Fibroblast of skin of right quadriceps (primary cell): ENCODE measurements at regions not wholly inside any gene's neighbourhood (a gene's known extent, or its start where the extent isn't known, plus 50 kb on each side); places are given as distances from the start of the nearest gene placed in this dataset.

ENCODE experiments used
- DNase-seq: peaks from one replicate; pipeline ENCODE4 v3.0.0-alpha.2; 2013

- DNase-seq: no peak
These were observed 220.1 kb upstream of the C14orf180 start for GRCh38 chr14:104359301-104359968.

- DNase-seq: no peak
These were observed 219.6 kb upstream of the C14orf180 start for GRCh38 chr14:104359969-104360442.

- DNase-seq: no peak
These were observed 219.1 kb upstream of the C14orf180 start for GRCh38 chr14:104360501-104360900.

- DNase-seq: no peak
These were observed 218.4 kb upstream of the C14orf180 start for GRCh38 chr14:104361101-104361591.

- no peak for DNase-seq
These were observed 217.5 kb upstream of the C14orf180 start for GRCh38 chr14:104361921-104362681.

- DNase-seq: no peak
These were observed 216.6 kb upstream of the C14orf180 start for GRCh38 chr14:104362761-104363605.

- no peak for DNase-seq
These were observed 215.4 kb upstream of the C14orf180 start for GRCh38 chr14:104363891-104364760.

- DNase-seq: no peak
These were observed 214.7 kb upstream of the C14orf180 start for GRCh38 chr14:104364830-104365229.

GRCh38 chr14:104366931-104367865, 212.4 kb upstream of the C14orf180 start:
- DNase-seq: no peak

GRCh38 chr14:104367866-104368750, 211.5 kb upstream of the C14orf180 start:
- DNase-seq: no peak

GRCh38 chr14:104368751-104369100, 210.8 kb upstream of the C14orf180 start:
- no peak for DNase-seq

- DNase-seq: no peak
These were observed 210.4 kb upstream of the C14orf180 start for GRCh38 chr14:104369208-104369607.

GRCh38 chr14:104370256-104370870, 209.2 kb upstream of the C14orf180 start:
- no peak for DNase-seq

- DNase-seq: no peak
These were observed 208.5 kb upstream of the C14orf180 start for GRCh38 chr14:104371031-104371430.

- DNase-seq: no peak
These were observed 207.6 kb upstream of the C14orf180 start for GRCh38 chr14:104371917-104372316.

GRCh38 chr14:104372390-104373054, 207.0 kb upstream of the C14orf180 start:
- DNase-seq: no peak

GRCh38 chr14:104373055-104373854, 206.3 kb upstream of the C14orf180 start:
- DNase-seq: no peak
